ENCODE measurements at regions not wholly inside any gene's neighbourhood (a gene's known extent, or its start where the extent isn't known, plus 50 kb on each side); places are given as distances from the start of the nearest gene placed in this dataset.

- Histone ChIP-seq H3K36me3 (ENCODE audit: control insufficient read depth, insufficient read depth, low read length) (no peaks in the 10 kb centered on the region), H3K9me3 (ENCODE audit: control insufficient read depth, low read length) (no peaks in the 10 kb centered on the region)
Measured at GRCh38 chr13:74919914-74920313, 562.1 kb downstream of the TBC1D4 start.

GRCh38 chr13:74912898-74913297 lies 569.1 kb downstream of the TBC1D4 start:
- Histone ChIP-seq H3K4me1 (ENCODE audit: control insufficient read depth, insufficient read depth, low read length, poor library complexity, severe bottlenecking) (no peaks in the 10 kb centered on the region), H3K4me3 (ENCODE audit: extremely low read depth, insufficient read depth, low read length, poor library complexity, severe bottlenecking) (no peak overlapping the region), H3K27ac (ENCODE audit: low read depth, low read length, severe bottlenecking) (no peak overlapping the region), H3K36me3 (ENCODE audit: control insufficient read depth, insufficient read depth, low read length) (no peaks in the 10 kb centered on the region), H3K9me3 (ENCODE audit: control insufficient read depth, low read length) (no peaks in the 10 kb centered on the region)
- WGBS, 2 experiments (ENCODE audit: insufficient coverage in 2 of 2): 85 to 88% methylated on average over 2 of the region's 2 CpGs

More at GRCh38 chr13:74919914-74920313, 562.1 kb downstream of the TBC1D4 start:
- no peak overlapping the region for H3K4me3 ChIP-seq (ENCODE audit: extremely low read depth, insufficient read depth, low read length, poor library complexity, severe bottlenecking)
- no peaks in the 10 kb centered on the region for H3K4me1 ChIP-seq (ENCODE audit: control insufficient read depth, insufficient read depth, low read length, poor library complexity, severe bottlenecking)
- H3K27ac ChIP-seq (ENCODE audit: low read depth, low read length, severe bottlenecking): no peak overlapping the region

GRCh38 chr13:74910415-74910814 lies 571.6 kb downstream of the TBC1D4 start:
- H3K4me1 ChIP-seq (ENCODE audit: control insufficient read depth, insufficient read depth, low read length, poor library complexity, severe bottlenecking): no peaks in the 10 kb centered on the region
- H3K9me3 ChIP-seq (ENCODE audit: control insufficient read depth, low read length): no peaks in the 10 kb centered on the region
- WGBS, 2 experiments (ENCODE audit: insufficient coverage in 2 of 2): 76% methylated on average over 3 of the region's 5 CpGs; no CpG with 5 or more reads in 1 of the 2 experiments
- H3K36me3 ChIP-seq (ENCODE audit: control insufficient read depth, insufficient read depth, low read length): no peaks in the 10 kb centered on the region
- no peak overlapping the region for H3K27ac ChIP-seq (ENCODE audit: low read depth, low read length, severe bottlenecking)
- H3K4me3 ChIP-seq (ENCODE audit: extremely low read depth, insufficient read depth, low read length, poor library complexity, severe bottlenecking): no peak overlapping the region

GRCh38 chr13:74907788-74908187 lies 574.2 kb downstream of the TBC1D4 start:
- 85 to 97% methylated on average over 3 of the region's 5 CpGs for WGBS, 2 experiments (ENCODE audit: insufficient coverage in 2 of 2)
- no peaks in the 10 kb centered on the region for H3K4me1 ChIP-seq (ENCODE audit: control insufficient read depth, insufficient read depth, low read length, poor library complexity, severe bottlenecking)
- H3K9me3 ChIP-seq (ENCODE audit: control insufficient read depth, low read length): no peaks in the 10 kb centered on the region
- H3K36me3 ChIP-seq (ENCODE audit: control insufficient read depth, insufficient read depth, low read length): no peaks in the 10 kb centered on the region
- H3K27ac ChIP-seq (ENCODE audit: low read depth, low read length, severe bottlenecking): no peak overlapping the region
- H3K4me3 ChIP-seq (ENCODE audit: extremely low read depth, insufficient read depth, low read length, poor library complexity, severe bottlenecking): no peak overlapping the region

GRCh38 chr13:74904556-74904955 lies 577.4 kb downstream of the TBC1D4 start:
- Histone ChIP-seq H3K4me3 (ENCODE audit: extremely low read depth, insufficient read depth, low read length, poor library complexity, severe bottlenecking) (no peak overlapping the region), H3K4me1 (ENCODE audit: control insufficient read depth, insufficient read depth, low read length, poor library complexity, severe bottlenecking) (no peaks in the 10 kb centered on the region), H3K27ac (ENCODE audit: low read depth, low read length, severe bottlenecking) (no peak overlapping the region), H3K36me3 (ENCODE audit: control insufficient read depth, insufficient read depth, low read length) (no peaks in the 10 kb centered on the region), H3K9me3 (ENCODE audit: control insufficient read depth, low read length) (no peaks in the 10 kb centered on the region)
- WGBS, 2 experiments (ENCODE audit: insufficient coverage in 2 of 2): 73 to 81% methylated on average over 2 of the region's 4 CpGs

GRCh38 chr13:74895042-74895796 lies 586.8 kb downstream of the TBC1D4 start:
- WGBS, 2 experiments (ENCODE audit: insufficient coverage in 2 of 2): no CpG with 5 or more reads among the region's 1 CpG
- Histone ChIP-seq H3K27ac (ENCODE audit: low read depth, low read length, severe bottlenecking) (no peak overlapping the region), H3K36me3 (ENCODE audit: control insufficient read depth, insufficient read depth, low read length) (no peaks in the 10 kb centered on the region), H3K4me1 (ENCODE audit: control insufficient read depth, insufficient read depth, low read length, poor library complexity, severe bottlenecking) (no peaks in the 10 kb centered on the region), H3K9me3 (ENCODE audit: control insufficient read depth, low read length) (no peaks in the 10 kb centered on the region), H3K4me3 (ENCODE audit: extremely low read depth, insufficient read depth, low read length, poor library complexity, severe bottlenecking) (no peak overlapping the region)

GRCh38 chr13:74892096-74892495 lies 589.9 kb downstream of the TBC1D4 start:
- no peak overlapping the region for H3K27ac ChIP-seq (ENCODE audit: low read depth, low read length, severe bottlenecking)
- WGBS, 2 experiments (ENCODE audit: insufficient coverage in 2 of 2): 83 to 100% methylated on average over 1 to 2 of the region's 3 CpGs

GRCh38 chr13:74891610-74892009 lies 590.4 kb downstream of the TBC1D4 start:
- 33 to 70% methylated on average over 1 to 2 of the region's 5 CpGs for WGBS, 2 experiments (ENCODE audit: insufficient coverage in 2 of 2)
- H3K27ac ChIP-seq (ENCODE audit: low read depth, low read length, severe bottlenecking): no peak overlapping the region

More at GRCh38 chr13:74892096-74892495, 589.9 kb downstream of the TBC1D4 start:
- no peaks in the 10 kb centered on the region for H3K9me3 ChIP-seq (ENCODE audit: control insufficient read depth, low read length)
- H3K36me3 ChIP-seq (ENCODE audit: control insufficient read depth, insufficient read depth, low read length): no peaks in the 10 kb centered on the region
- no peak overlapping the region for H3K4me3 ChIP-seq (ENCODE audit: extremely low read depth, insufficient read depth, low read length, poor library complexity, severe bottlenecking)
- H3K4me1 ChIP-seq (ENCODE audit: control insufficient read depth, insufficient read depth, low read length, poor library complexity, severe bottlenecking): no peaks in the 10 kb centered on the region

GRCh38 chr13:74889321-74889720 lies 592.6 kb downstream of the TBC1D4 start:
- H3K27ac ChIP-seq (ENCODE audit: low read depth, low read length, severe bottlenecking): no peak overlapping the region

More at GRCh38 chr13:74891610-74892009, 590.4 kb downstream of the TBC1D4 start:
- no peaks in the 10 kb centered on the region for H3K36me3 ChIP-seq (ENCODE audit: control insufficient read depth, insufficient read depth, low read length)
- no peak overlapping the region for H3K4me3 ChIP-seq (ENCODE audit: extremely low read depth, insufficient read depth, low read length, poor library complexity, severe bottlenecking)
- H3K4me1 ChIP-seq (ENCODE audit: control insufficient read depth, insufficient read depth, low read length, poor library complexity, severe bottlenecking): no peaks in the 10 kb centered on the region
- H3K9me3 ChIP-seq (ENCODE audit: control insufficient read depth, low read length): no peaks in the 10 kb centered on the region

GRCh38 chr13:74886502-74886901 lies 595.5 kb downstream of the TBC1D4 start:
- H3K4me1 ChIP-seq (ENCODE audit: control insufficient read depth, insufficient read depth, low read length, poor library complexity, severe bottlenecking): no peaks in the 10 kb centered on the region
- H3K36me3 ChIP-seq (ENCODE audit: control insufficient read depth, insufficient read depth, low read length): no peaks in the 10 kb centered on the region
- H3K27ac ChIP-seq (ENCODE audit: low read depth, low read length, severe bottlenecking): no peak overlapping the region
- H3K9me3 ChIP-seq (ENCODE audit: control insufficient read depth, low read length): no peaks in the 10 kb centered on the region
- H3K4me3 ChIP-seq (ENCODE audit: extremely low read depth, insufficient read depth, low read length, poor library complexity, severe bottlenecking): no peak overlapping the region
- 100% methylated on average over 1 of the region's 3 CpGs; no CpG with 5 or more reads in 1 of the 2 experiments for WGBS, 2 experiments (ENCODE audit: insufficient coverage in 2 of 2)

More at GRCh38 chr13:74889321-74889720, 592.6 kb downstream of the TBC1D4 start:
- Histone ChIP-seq H3K4me3 (ENCODE audit: extremely low read depth, insufficient read depth, low read length, poor library complexity, severe bottlenecking) (no peak overlapping the region), H3K9me3 (ENCODE audit: control insufficient read depth, low read length) (no peaks in the 10 kb centered on the region), H3K36me3 (ENCODE audit: control insufficient read depth, insufficient read depth, low read length) (no peaks in the 10 kb centered on the region), H3K4me1 (ENCODE audit: control insufficient read depth, insufficient read depth, low read length, poor library complexity, severe bottlenecking) (no peaks in the 10 kb centered on the region)

GRCh38 chr13:74883834-74884233 lies 598.1 kb downstream of the TBC1D4 start:
- no peaks in the 10 kb centered on the region for H3K9me3 ChIP-seq (ENCODE audit: control insufficient read depth, low read length)
- no peak overlapping the region for H3K27ac ChIP-seq (ENCODE audit: low read depth, low read length, severe bottlenecking)
- H3K4me1 ChIP-seq (ENCODE audit: control insufficient read depth, insufficient read depth, low read length, poor library complexity, severe bottlenecking): no peaks in the 10 kb centered on the region
- no CpG with 5 or more reads among the region's 3 CpGs for WGBS, 2 experiments (ENCODE audit: insufficient coverage in 2 of 2)
- H3K36me3 ChIP-seq (ENCODE audit: control insufficient read depth, insufficient read depth, low read length): no peaks in the 10 kb centered on the region
- no peak overlapping the region for H3K4me3 ChIP-seq (ENCODE audit: extremely low read depth, insufficient read depth, low read length, poor library complexity, severe bottlenecking)

All from mesodermal cell (in vitro differentiated cells).